HCT116 (cell line): ENCODE measurements at regions not wholly inside any gene's neighbourhood (a gene's known extent, or its start where the extent isn't known, plus 50 kb on each side); places are given as distances from the start of the nearest gene placed in this dataset.

Experiments
- ATAC-seq: fragments of 200-7000 bp; cut with Tn5 transposase; 2 replicates; pipeline ENCODE4 v1.9.1; 2020; ENCODE audit warnings: mild to moderate bottlenecking, moderate library complexity
- BruUV-seq: library from RNA; stranded (reverse); fragments of 400-500 nt; replicated peaks from 2 replicates; lab custom pipeline; 2021; lab: Mats Ljungman, UMichigan
- CTCF ChIA-PET: fragments of 300-600 bp; sonication (Branson Sonifier 250); formaldehyde crosslinking; loops from one replicate; lab custom pipeline; 2021; ENCODE audit warnings: antibody characterized with exemption; lab: Charles Lee
- POLR2A ChIA-PET: fragments of 300-600, 350-600 bp; sonication (Branson Sonifier 250); formaldehyde crosslinking; loops from one replicate; lab custom pipeline; 2021; ENCODE audit warnings: antibody characterized with exemption; lab: Charles Lee
- RAD21 ChIA-PET, 2 experiments: fragments of 300-600 bp; sonication (Branson Sonifier 250); formaldehyde crosslinking; loops; one replicate each; lab custom pipeline; 2023; ENCODE audit warnings: low total read pairs in 2 of 2; ENCODE audit not compliant: uncharacterized antibody in 2 of 2, unreplicated experiment in 2 of 2, low non-redundant PET in 1 of 2; lab: Charles Lee
- DNase-seq: peaks from one replicate; pipeline ENCODE4 v3.0.0-alpha.2; 2010; ENCODE audit warnings: low read depth, low spot score
- H2AFZ ChIP-seq: fragments of 200-600 bp; shearing (Covaris generic), sonication (generic); 2 replicates; pipeline ENCODE4 v1.6.1; 2017; ENCODE audit warnings: low read depth, mixed run types, mixed read lengths, antibody characterized with exemption, low read length; ENCODE audit not compliant: poor library complexity, severe bottlenecking
- H3K27ac ChIP-seq: 2 replicates; pipeline ENCODE4 v1.5.1; 2012; ENCODE audit warnings: low read depth, low read length
- H3K27me3 ChIP-seq: fragments of 200-600 bp; sonication (generic); 2 replicates; pipeline ENCODE4 v1.6.1; 2016; ENCODE audit warnings: mixed run types, low read length, mixed read lengths; ENCODE audit not compliant: insufficient read depth
- H3K36me3 ChIP-seq, 2 experiments: fragments of 200-500 bp in 1 of 2; fragments of 200-600 bp in 1 of 2; sonication (Bioruptor generic) in 1 of 2; sonication (generic) in 1 of 2; 2 replicates each; pipeline versions ENCODE4 v1.5.1 to v1.6.1; 2014 to 2016; ENCODE audit warnings: low read length in 2 of 2, inconsistent platforms in 1 of 2, mixed read lengths in 1 of 2, mixed run types in 1 of 2; ENCODE audit not compliant: insufficient read depth in 2 of 2, control insufficient read depth in 1 of 2
- H3K4me1 ChIP-seq, 2 experiments: fragments of 200-600 bp in 1 of 2; sonication (generic) in 1 of 2; 2 replicates each; pipeline versions ENCODE4 v1.5.1 to v1.6.1; 2012 to 2017; ENCODE audit warnings: low read length in 2 of 2, inconsistent platforms in 1 of 2, mild to moderate bottlenecking in 1 of 2, mixed read lengths in 1 of 2, mixed run types in 1 of 2, moderate library complexity in 1 of 2; ENCODE audit not compliant: insufficient read depth in 2 of 2, control insufficient read depth in 1 of 2
- H3K4me2 ChIP-seq: fragments of 200-600 bp; sonication (generic); 2 replicates; pipeline ENCODE4 v1.6.1; 2017; ENCODE audit warnings: mixed run types, low read length, mixed read lengths
- H3K4me3 ChIP-seq, 2 experiments: fragments of 200-600 bp in 1 of 2; sonication (generic) in 1 of 2; replicated peaks in 1 of 2; 2 replicates each; pipeline ENCODE4 v1.5.1; 2011 to 2016; ENCODE audit warnings: low read length in 2 of 2, control low read depth in 1 of 2, low read depth in 1 of 2, mild to moderate bottlenecking in 1 of 2, mixed read lengths in 1 of 2, mixed run types in 1 of 2
- H3K79me2 ChIP-seq: fragments of 200-600 bp; sonication (generic); 2 replicates; pipeline ENCODE4 v1.6.1; 2017; ENCODE audit warnings: mild to moderate bottlenecking, mixed run types, low read length, moderate library complexity, mixed read lengths; ENCODE audit not compliant: insufficient read depth
- H3K9ac ChIP-seq: fragments of 200-600 bp; sonication (generic); 2 replicates; pipeline ENCODE4 v1.6.1; 2016; ENCODE audit warnings: low read length, mixed read lengths
- H3K9me2 ChIP-seq: fragments of 200-600 bp; sonication (generic), shearing (Covaris generic); 2 replicates; pipeline ENCODE4 v1.6.1; 2017; ENCODE audit warnings: mixed run types, mild to moderate bottlenecking, moderate library complexity; ENCODE audit not compliant: insufficient read depth
- H3K9me3 ChIP-seq, 2 experiments: fragments of 200-500 bp in 1 of 2; fragments of 200-600 bp in 1 of 2; sonication (Bioruptor generic) in 1 of 2; sonication (generic) in 1 of 2; 2 replicates each; pipeline ENCODE4 v1.6.1; 2014 to 2017; ENCODE audit warnings: low read length in 2 of 2, mixed read lengths in 2 of 2, inconsistent platforms in 1 of 2, low read depth in 1 of 2, mild to moderate bottlenecking in 1 of 2, mixed run types in 1 of 2, moderate library complexity in 1 of 2; ENCODE audit not compliant: control insufficient read depth in 1 of 2, insufficient read depth in 1 of 2
- H4K20me1 ChIP-seq: fragments of 200-600 bp; sonication (generic), shearing (Covaris generic); 2 replicates; pipeline ENCODE4 v1.6.1; 2017; ENCODE audit warnings: mixed run types, mild to moderate bottlenecking, moderate library complexity; ENCODE audit not compliant: insufficient read depth
- FOSL1 ChIP-seq: IDR thresholded peaks from 2 replicates; pipeline ENCODE4 v1.6.1; 2012; ENCODE audit warnings: low read depth
- MAX ChIP-seq: IDR thresholded peaks from 2 replicates; pipeline ENCODE4 v1.6.1; 2012
- POLR2A ChIP-seq: IDR thresholded peaks from 2 replicates; pipeline ENCODE4 v1.7.0; 2011; ENCODE audit warnings: borderline replicate concordance; ENCODE audit not compliant: insufficient read depth, insufficient read length; ENCODE audit errors: extremely low read depth
- RAD21 ChIP-seq: IDR thresholded peaks from 2 replicates; pipeline ENCODE4 v1.6.1; 2012; ENCODE audit warnings: low read depth, mild to moderate bottlenecking
- TCF7L2 ChIP-seq: IDR thresholded peaks from 2 replicates; pipeline ENCODE4 v1.7.0; 2011; ENCODE audit warnings: borderline replicate concordance, inconsistent platforms; ENCODE audit not compliant: insufficient read depth, insufficient read length; ENCODE audit errors: extremely low read depth
- intact Hi-C: fragments of 100-400 bp; cut with micrococcal nuclease; formaldehyde crosslinking; loops from 2 replicates; pipeline ENCODE4 v1.10.0; 2022

- ChIA-PET RAD21 (no interaction called here), POLR2A (no interaction called here)
- no peak for ATAC-seq
- intact Hi-C loops = no loop called here
- Histone ChIP-seq H3K9me3 (peaks cover 0 to 31% of the 10 kb centered on the region in 2 experiments; a peak in 2 of 4 replicates), H3K4me2 (no peak overlapping the region), H3K9ac (no peak overlapping the region), H3K79me2 (no peaks in the 10 kb centered on the region), H3K27ac (no peak overlapping the region), H2AFZ (no peak overlapping the region), H4K20me1 (no peaks in the 10 kb centered on the region), H3K4me1 (no peaks in the 10 kb centered on the region), H3K27me3 (no peaks in the 10 kb centered on the region), H3K4me3 (no peak overlapping the region), H3K36me3 (no peaks in the 10 kb centered on the region), H3K9me2 (no peaks in the 10 kb centered on the region)
- no TSS peak for BruUV-seq
- DNase-seq = no peak
- TF ChIP-seq FOSL1 (no peak), TCF7L2 (no peak), RAD21 (no peak)
- TF ChIP-seq, all 23 proteins: peak for 0
- CTCF ChIA-PET = no interaction called here
Observed at GRCh38 chr3:76500746-76501275, 539.1 kb upstream of the ROBO2 start.

GRCh38 chr3:76501315-76501714, 538.6 kb upstream of the ROBO2 start:
- POLR2A ChIA-PET = no interaction called here
- BruUV-seq = no TSS peak
- intact Hi-C loops = no loop called here

More at GRCh38 chr3:76501315-76501714, 538.6 kb upstream of the ROBO2 start:
- Histone ChIP-seq H3K27me3 (no peaks in the 10 kb centered on the region), H3K4me1 (no peaks in the 10 kb centered on the region), H3K27ac (no peak overlapping the region), H3K9me3 (peaks cover 0 to 34% of the 10 kb centered on the region in 2 experiments; a peak in 2 of 4 replicates), H3K36me3 (no peaks in the 10 kb centered on the region), H3K4me3 (no peak overlapping the region), H4K20me1 (no peaks in the 10 kb centered on the region), H3K9ac (no peak overlapping the region), H3K79me2 (no peaks in the 10 kb centered on the region), H2AFZ (no peak overlapping the region), H3K4me2 (no peak overlapping the region), H3K9me2 (no peaks in the 10 kb centered on the region)
- ATAC-seq (no peak), DNase-seq (no peak)
- ChIA-PET RAD21 (no interaction called here), CTCF (no interaction called here)
- TF ChIP-seq POLR2A = no peak
- no peak for TF ChIP-seq MAX
